ENCODE measurements at regions not wholly inside any gene's neighbourhood (a gene's known extent, or its start where the extent isn't known, plus 50 kb on each side); places are given as distances from the start of the nearest gene placed in this dataset.

DNA sequence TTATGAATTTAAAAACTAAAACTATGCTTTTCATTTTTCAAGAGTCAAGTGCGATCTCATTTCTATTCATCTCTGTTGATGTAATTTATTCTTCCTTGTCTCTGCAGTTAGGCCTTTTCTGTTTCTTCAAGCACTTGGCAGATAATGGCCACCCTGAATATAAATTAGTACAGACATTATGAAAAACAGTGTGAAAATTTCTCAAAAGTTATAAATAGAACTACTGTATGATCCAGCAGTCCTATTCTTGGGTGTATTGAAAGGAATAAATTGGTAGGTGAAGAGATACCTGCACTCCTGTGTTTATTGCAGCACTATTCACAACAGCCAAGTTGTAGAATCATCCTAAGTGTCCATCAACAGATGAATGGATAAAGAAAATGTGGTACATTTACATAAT is 248.3 kb downstream of the DOK5 start:
- WGBS: 100% methylated on average over 1 of the region's 1 CpG
- H3K9me3 ChIP-seq: no peaks in the 10 kb centered on the region
- no peak for DNase-seq (ENCODE audit: low spot score)
- TF ChIP-seq POLR2A (IDR thresholded peaks at IDR 0.05) (no peak), CTCF (IDR thresholded peaks at IDR 0.05) (no peak), POLR2AphosphoS5 (IDR thresholded peaks at IDR 0.05) (no peak)
- no peak overlapping the region for H3K27ac ChIP-seq
- H3K4me3 ChIP-seq: no peak overlapping the region
- no peaks in the 10 kb centered on the region for H3K4me1 ChIP-seq (replicated peaks)
- H3K27me3 ChIP-seq (replicated peaks; ENCODE audit: insufficient read depth): no peaks in the 10 kb centered on the region
- intact Hi-C loops (cut with DNase I): no loop called here
- H3K36me3 ChIP-seq: no peaks in the 10 kb centered on the region

- Histone ChIP-seq H3K27ac (no peak overlapping the region), H3K4me1 (replicated peaks) (no peaks in the 10 kb centered on the region), H3K4me3 (no peak overlapping the region), H3K9me3 (no peaks in the 10 kb centered on the region), H3K27me3 (replicated peaks; ENCODE audit: insufficient read depth) (no peaks in the 10 kb centered on the region), H3K36me3 (no peaks in the 10 kb centered on the region)
- intact Hi-C loops (cut with DNase I): no loop called here
- no peak for TF ChIP-seq POLR2A (IDR thresholded peaks at IDR 0.05)
- TF ChIP-seq CTCF (IDR thresholded peaks at IDR 0.05): no peak
- TF ChIP-seq POLR2AphosphoS5 (IDR thresholded peaks at IDR 0.05): no peak
- WGBS: 69% methylated on average over 3 of the region's 3 CpGs
- DNase-seq (ENCODE audit: low spot score): no peak
These were observed 242.6 kb downstream of the DOK5 start for GRCh38 chr20:54717983-54718382.

DNA sequence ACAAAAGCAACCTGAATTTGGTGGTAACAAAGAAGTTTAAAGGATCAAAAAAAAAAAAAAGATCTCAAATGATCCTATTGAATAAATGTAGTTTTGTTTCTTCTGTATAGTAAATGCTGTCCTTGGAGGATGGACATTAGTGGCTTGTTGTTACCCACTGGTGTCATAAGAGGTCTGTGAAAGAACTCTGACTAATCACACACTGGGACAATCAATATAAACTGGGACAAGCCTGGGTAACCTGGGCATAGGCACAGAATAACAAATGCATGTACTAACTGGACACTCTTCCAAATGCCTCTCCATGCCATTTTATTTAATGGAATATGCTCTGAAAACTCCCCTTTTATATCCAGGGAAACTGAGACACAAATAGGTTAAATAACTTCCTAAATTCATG is 241.4 kb downstream of the DOK5 start:
- Histone ChIP-seq H3K9me3 (no peaks in the 10 kb centered on the region), H3K27ac (no peak overlapping the region), H3K4me1 (replicated peaks) (no peaks in the 10 kb centered on the region), H3K27me3 (replicated peaks; ENCODE audit: insufficient read depth) (no peaks in the 10 kb centered on the region), H3K36me3 (no peaks in the 10 kb centered on the region), H3K4me3 (no peak overlapping the region)
- DNase-seq (ENCODE audit: low spot score): no peak
- intact Hi-C loops (cut with DNase I): no loop called here
- no peak for TF ChIP-seq POLR2AphosphoS5 (IDR thresholded peaks at IDR 0.05)
- TF ChIP-seq CTCF (IDR thresholded peaks at IDR 0.05): no peak
- no peak for TF ChIP-seq POLR2A (IDR thresholded peaks at IDR 0.05)

DNA sequence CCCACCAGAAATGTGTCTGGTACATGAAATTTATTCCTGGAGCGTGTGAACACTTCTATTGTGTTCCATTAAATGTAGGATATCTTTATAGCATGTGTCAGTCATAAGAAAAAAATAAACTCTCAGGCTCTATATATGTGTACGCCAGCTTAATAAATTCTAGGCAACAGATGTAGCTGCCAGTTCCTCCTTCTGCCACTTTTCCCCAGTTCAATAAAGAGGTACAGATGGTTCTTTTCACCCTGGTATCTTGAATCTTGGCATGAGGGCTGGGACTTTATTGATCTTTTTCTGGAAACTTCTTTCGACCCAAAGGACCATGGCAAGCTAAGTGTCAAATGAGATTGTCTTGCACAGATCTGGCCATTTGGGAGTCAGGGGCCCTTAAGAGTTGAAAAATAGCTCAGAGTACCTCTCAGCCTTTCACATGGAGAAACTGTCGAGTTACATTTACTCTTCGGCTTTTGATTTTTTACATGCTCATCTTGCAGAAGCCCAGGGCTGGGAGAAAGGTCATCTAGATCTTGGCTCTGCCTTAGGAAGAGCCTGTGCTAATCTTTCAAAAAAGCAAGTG is 240.9 kb downstream of the DOK5 start:
- Histone ChIP-seq H3K27me3 (replicated peaks; ENCODE audit: insufficient read depth) (no peaks in the 10 kb centered on the region), H3K27ac (no peak overlapping the region), H3K4me3 (no peak overlapping the region), H3K4me1 (replicated peaks) (no peaks in the 10 kb centered on the region), H3K36me3 (no peaks in the 10 kb centered on the region), H3K9me3 (no peaks in the 10 kb centered on the region)
- DNase-seq (ENCODE audit: low spot score): no peak
- TF ChIP-seq POLR2AphosphoS5 (IDR thresholded peaks at IDR 0.05) (no peak), CTCF (IDR thresholded peaks at IDR 0.05) (no peak)
- WGBS: 55% methylated on average over 5 of the region's 5 CpGs
- intact Hi-C loops (cut with DNase I): no loop called here

GRCh38 chr20:54714817-54715216 is 239.4 kb downstream of the DOK5 start:
- Histone ChIP-seq H3K36me3 (no peaks in the 10 kb centered on the region), H3K27me3 (replicated peaks; ENCODE audit: insufficient read depth) (no peaks in the 10 kb centered on the region), H3K27ac (no peak overlapping the region), H3K4me1 (replicated peaks) (no peaks in the 10 kb centered on the region), H3K9me3 (no peaks in the 10 kb centered on the region), H3K4me3 (no peak overlapping the region)
- WGBS: 66% methylated on average over 3 of the region's 3 CpGs
- no peak for DNase-seq (ENCODE audit: low spot score)
- intact Hi-C loops (cut with DNase I): no loop called here
- TF ChIP-seq POLR2AphosphoS5 (IDR thresholded peaks at IDR 0.05) (no peak), POLR2A (IDR thresholded peaks at IDR 0.05) (no peak), CTCF (IDR thresholded peaks at IDR 0.05) (no peak)

Measured in prostate gland (tissue), 2 donors.